ENCODE measurements at regions not wholly inside any gene's neighbourhood (a gene's known extent, or its start where the extent isn't known, plus 50 kb on each side); places are given as distances from the start of the nearest gene placed in this dataset.

DNA sequence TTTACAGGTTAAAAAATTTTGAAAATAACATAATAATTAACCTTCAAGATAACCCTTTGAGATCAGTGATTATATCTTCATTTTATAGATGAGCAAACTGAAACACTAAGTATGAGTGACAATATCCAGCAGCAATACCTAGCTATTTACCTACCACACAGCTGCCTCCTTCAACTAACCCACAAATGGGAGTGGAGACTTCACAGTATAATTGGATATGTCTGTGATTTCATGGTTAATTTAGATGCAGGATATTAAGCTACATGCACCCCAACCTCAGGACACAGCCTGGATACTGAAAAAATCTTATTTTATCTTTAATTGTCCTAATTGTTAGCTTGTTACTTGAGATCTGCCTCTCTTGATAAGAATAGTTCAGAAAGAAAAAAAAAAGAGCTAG is 297.2 kb upstream of the ANO5 start:
- TF ChIP-seq CTCF (IDR thresholded peaks at IDR 0.05) = no peak
- no peak for TF ChIP-seq POLR2A (IDR thresholded peaks at IDR 0.05)
- no peak for TF ChIP-seq POLR2AphosphoS5 (IDR thresholded peaks at IDR 0.05)
